Thoracic aorta (tissue), 2 donors: ENCODE measurements at regions not wholly inside any gene's neighbourhood (a gene's known extent, or its start where the extent isn't known, plus 50 kb on each side); places are given as distances from the start of the nearest gene placed in this dataset.
"Not testable (repeated sequence)": the region's sequence is repeated elsewhere in the genome, so short reads cannot be mapped to it uniquely, and the experiment has no call there.

Experiments used
- ATAC-seq: fragments of 150-250 bp; one replicate; pipeline ENCODE4 v1.8.0; 2017; ENCODE audit warnings: low read depth; ENCODE audit not compliant: insufficient number of reproducible peaks, low FRiP score
- DNase-seq: peaks from one replicate; pipeline ENCODE4 v3.0.0-alpha.2; 2020; ENCODE audit warnings: low spot score
- H3K27ac ChIP-seq, 2 donors: fragments of 200-600 bp; sonication (generic); 1 replicate in 1 of 2; 2 replicates in 1 of 2; pipeline ENCODE4 v1.5.1; 2016; ENCODE audit warnings: mild to moderate bottlenecking in 2 of 2, moderate library complexity in 2 of 2
- H3K27me3 ChIP-seq: fragments of 200-600 bp; sonication (generic); replicated peaks from 2 replicates; pipeline ENCODE4 v1.6.0; 2016; ENCODE audit warnings: mild to moderate bottlenecking; ENCODE audit not compliant: insufficient read depth
- H3K36me3 ChIP-seq: fragments of 200-600 bp; sonication (generic); one replicate; pipeline ENCODE4 v1.5.1; 2016
- H3K4me1 ChIP-seq, 2 donors: fragments of 200-600 bp; sonication (generic); 1 replicate in 1 of 2; 2 replicates in 1 of 2; pipeline versions ENCODE4 v1.5.1 to v1.6.0; 2016; ENCODE audit warnings: low read depth in 2 of 2, mild to moderate bottlenecking in 1 of 2; ENCODE audit not compliant: control insufficient read depth in 1 of 2
- H3K4me3 ChIP-seq: fragments of 200-600 bp; sonication (generic); 2 replicates; pipeline ENCODE4 v1.5.1; 2016; ENCODE audit warnings: mild to moderate bottlenecking
- H3K9me3 ChIP-seq: fragments of 200-600 bp; sonication (generic); 2 replicates; pipeline ENCODE4 v1.5.1; 2016
- TF ChIP-seq, protein P1 (sequence below): fragments of 200-600 bp; sonication (generic); IDR thresholded peaks from one replicate; pipeline ENCODE4 v1.5.1; 2019; ENCODE audit warnings: antibody characterized with exemption

DNA sequence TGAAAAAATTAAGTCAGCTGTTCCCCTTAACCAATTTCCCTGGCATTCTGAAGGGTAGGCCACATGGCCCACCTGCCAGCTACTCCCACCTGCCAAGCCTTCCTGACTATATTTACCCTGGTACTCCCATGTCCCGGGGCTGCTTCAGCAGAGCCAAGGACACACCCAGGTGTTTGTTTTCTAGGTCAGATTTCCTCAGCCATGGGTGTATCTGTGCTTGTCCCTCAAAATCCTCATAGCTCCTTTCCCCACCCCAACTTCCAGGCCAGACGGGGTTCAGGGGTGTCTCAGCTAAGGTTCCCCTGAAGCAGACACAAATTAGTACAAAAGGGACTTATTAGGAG lies 139.4 kb upstream of the CDYL start:
- Histone ChIP-seq H3K4me1 (no peaks in the 10 kb centered on the region), H3K27ac (no peak overlapping the region), H3K4me3 (no peak overlapping the region), H3K36me3 (no peaks in the 10 kb centered on the region), H3K9me3 (no peaks in the 10 kb centered on the region), H3K27me3 (no peaks in the 10 kb centered on the region)
- TF ChIP-seq, protein P1, sequence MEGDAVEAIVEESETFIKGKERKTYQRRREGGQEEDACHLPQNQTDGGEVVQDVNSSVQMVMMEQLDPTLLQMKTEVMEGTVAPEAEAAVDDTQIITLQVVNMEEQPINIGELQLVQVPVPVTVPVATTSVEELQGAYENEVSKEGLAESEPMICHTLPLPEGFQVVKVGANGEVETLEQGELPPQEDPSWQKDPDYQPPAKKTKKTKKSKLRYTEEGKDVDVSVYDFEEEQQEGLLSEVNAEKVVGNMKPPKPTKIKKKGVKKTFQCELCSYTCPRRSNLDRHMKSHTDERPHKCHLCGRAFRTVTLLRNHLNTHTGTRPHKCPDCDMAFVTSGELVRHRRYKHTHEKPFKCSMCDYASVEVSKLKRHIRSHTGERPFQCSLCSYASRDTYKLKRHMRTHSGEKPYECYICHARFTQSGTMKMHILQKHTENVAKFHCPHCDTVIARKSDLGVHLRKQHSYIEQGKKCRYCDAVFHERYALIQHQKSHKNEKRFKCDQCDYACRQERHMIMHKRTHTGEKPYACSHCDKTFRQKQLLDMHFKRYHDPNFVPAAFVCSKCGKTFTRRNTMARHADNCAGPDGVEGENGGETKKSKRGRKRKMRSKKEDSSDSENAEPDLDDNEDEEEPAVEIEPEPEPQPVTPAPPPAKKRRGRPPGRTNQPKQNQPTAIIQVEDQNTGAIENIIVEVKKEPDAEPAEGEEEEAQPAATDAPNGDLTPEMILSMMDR: no peak
- DNase-seq: no peak
- no peak for ATAC-seq

DNA sequence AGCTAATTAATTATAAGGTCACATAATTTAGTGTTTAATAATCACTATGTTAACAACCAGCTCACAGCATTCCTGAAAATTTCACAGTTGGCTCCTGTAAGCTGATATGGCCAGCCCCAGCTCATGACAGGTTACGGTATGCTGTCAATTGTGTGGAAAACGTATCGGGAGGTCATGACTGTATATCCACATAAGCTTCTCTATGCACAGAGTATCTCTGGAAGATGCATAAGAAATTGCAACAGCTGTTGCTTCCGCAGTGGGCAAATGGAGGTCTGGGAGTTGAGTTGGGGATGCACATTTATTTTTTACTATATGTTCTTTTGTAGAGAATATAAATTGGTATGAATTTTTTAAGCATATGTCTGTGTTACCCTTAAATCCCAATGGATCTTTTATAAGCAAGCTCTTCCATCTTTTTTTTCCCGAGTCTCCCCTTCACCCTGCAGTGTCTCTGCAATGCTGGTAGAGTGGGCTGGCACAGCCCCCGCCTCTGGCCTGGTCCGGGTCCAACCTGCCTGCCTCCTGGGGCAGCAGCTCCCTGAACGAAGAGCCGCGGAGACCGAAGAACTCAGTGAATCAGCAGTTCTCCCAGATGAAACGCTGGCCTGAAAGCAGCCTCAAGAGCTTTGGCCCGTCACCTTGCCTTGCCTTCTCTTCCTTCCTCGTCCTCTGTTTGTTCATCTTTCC lies 139.9 kb upstream of the CDYL start:
- TF ChIP-seq, protein P1: no peak
- Histone ChIP-seq H3K36me3 (no peaks in the 10 kb centered on the region), H3K9me3 (no peaks in the 10 kb centered on the region), H3K4me1 (no peaks in the 10 kb centered on the region), H3K27me3 (no peaks in the 10 kb centered on the region), H3K4me3 (no peak overlapping the region), H3K27ac (no peak overlapping the region)
- DNase-seq: no peak
- ATAC-seq: no peak

DNA sequence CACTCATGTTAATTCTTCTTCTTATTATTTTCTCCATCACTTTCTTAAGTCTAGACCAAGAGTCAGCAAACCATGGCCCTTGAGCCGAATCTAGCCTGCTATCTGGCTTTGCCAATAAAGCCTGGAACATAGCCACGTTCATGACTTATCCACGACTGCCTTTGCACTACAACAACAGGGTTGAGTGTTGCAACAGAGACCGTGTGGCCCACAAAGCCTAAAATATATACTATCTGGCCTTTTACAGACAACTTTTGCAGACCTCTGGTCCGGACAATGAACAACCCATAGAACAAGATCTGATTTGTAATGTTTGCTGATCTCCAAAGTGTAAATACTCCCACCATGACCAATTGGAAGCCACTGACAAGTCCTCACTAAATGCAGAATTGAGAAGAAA lies 140.5 kb upstream of the CDYL start:
- no peak overlapping the region for H3K4me3 ChIP-seq
- no peak overlapping the region for H3K27ac ChIP-seq
- ATAC-seq (no peak), DNase-seq (no peak)
- no peaks in the 10 kb centered on the region for H3K36me3 ChIP-seq
- no peaks in the 10 kb centered on the region for H3K27me3 ChIP-seq
- H3K9me3 ChIP-seq: no peaks in the 10 kb centered on the region
- no peaks in the 10 kb centered on the region for H3K4me1 ChIP-seq
- TF ChIP-seq, protein P1: no peak

DNA sequence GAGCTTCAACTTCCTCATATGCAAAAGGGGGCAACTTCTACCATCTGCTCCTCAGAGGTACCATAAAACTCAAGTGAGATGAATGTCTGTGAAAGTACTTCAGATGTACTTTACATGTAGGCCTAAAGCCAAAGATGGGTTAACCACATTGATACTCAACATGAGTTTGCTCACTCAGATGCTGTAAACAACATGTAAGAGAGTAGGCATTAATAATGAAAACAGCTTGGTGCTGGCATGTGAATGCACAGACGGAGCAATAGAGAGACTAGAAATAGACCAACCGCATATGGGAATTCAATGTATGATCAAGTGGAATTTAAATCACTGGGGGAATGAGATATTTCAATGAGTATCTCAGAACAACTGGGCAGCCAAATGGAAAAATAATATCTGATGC lies 143.8 kb upstream of the CDYL start:
- Histone ChIP-seq H3K9me3 (peaks cover 14% of the 10 kb centered on the region), H3K27me3 (no peaks in the 10 kb centered on the region), H3K4me1 (no peaks in the 10 kb centered on the region), H3K27ac (no peak overlapping the region), H3K36me3 (no peaks in the 10 kb centered on the region), H3K4me3 (no peak overlapping the region)
- DNase-seq: no peak
- no peak for ATAC-seq
- TF ChIP-seq, protein P1: no peak

DNA sequence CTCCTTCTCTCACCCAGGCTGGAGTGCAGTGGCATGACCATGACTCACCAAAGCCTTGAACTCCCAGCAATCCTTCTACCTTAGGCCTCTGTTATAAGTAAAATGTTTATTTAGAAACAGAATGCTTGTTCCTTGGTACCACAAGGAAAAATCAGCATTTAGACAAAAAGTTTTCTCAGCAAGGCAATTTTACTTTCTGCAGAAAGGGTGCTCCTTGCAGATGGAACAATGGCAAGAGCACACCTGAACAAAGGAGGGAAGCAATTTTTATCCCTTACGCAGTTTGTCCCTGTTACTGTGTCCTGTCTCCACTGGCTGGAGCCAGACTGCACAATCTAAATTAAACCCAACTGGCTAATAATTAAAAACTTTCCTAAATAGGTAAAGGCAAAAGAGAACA lies 146.4 kb upstream of the CDYL start:
- not testable (repeated sequence) for DNase-seq, ATAC-seq, H3K27me3 ChIP-seq, H3K36me3 ChIP-seq, H3K4me1 ChIP-seq, H3K27ac ChIP-seq, H3K4me3 ChIP-seq
- peaks cover 14% of the 10 kb centered on the region for H3K9me3 ChIP-seq

DNA sequence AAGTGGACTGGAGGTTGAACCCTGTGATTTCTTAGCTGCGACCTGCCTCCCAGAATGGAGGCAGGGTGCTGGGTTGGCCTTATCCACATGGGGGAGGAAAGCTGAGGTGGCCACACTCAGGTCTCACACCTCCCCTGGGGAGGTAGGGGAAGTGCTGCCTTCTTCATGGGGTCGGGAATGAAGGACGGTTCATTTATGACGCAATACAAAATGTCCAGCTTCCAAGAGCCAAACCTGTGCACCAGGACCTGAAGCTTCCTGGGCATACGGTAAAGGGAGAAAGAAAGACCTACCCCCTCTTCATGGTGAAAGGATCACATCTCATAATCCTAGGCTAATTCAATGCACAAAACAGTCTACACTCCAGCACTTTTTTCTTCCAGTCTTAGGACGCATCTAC lies 150.6 kb upstream of the CDYL start:
- H3K4me1 ChIP-seq: no peaks in the 10 kb centered on the region
- no peaks in the 10 kb centered on the region for H3K27me3 ChIP-seq
- TF ChIP-seq, protein P1: no peak
- DNase-seq (no peak), ATAC-seq (no peak)
- H3K27ac ChIP-seq: no peak overlapping the region
- no peak overlapping the region for H3K4me3 ChIP-seq
- H3K9me3 ChIP-seq: peaks cover 14% of the 10 kb centered on the region
- no peaks in the 10 kb centered on the region for H3K36me3 ChIP-seq
